Myocyte (in vitro differentiated cells): ENCODE measurements at regions not wholly inside any gene's neighbourhood (a gene's known extent, or its start where the extent isn't known, plus 50 kb on each side); places are given as distances from the start of the nearest gene placed in this dataset.
A peak's percentile ranks its signal among the peaks of the same experiment; 100 is the strongest.
"Not testable (repeated sequence)": the region's sequence is repeated elsewhere in the genome, so short reads cannot be mapped to it uniquely, and the experiment has no call there.

Experiments used
- DNase-seq: peaks from one replicate; pipeline ENCODE4 v3.0.0-alpha.2; 2012; ENCODE audit warnings: low read depth

GRCh38 chr6:127406722-127407121, 52.5 kb downstream of the KIAA0408 start:
- DNase-seq = not testable (repeated sequence)

- DNase-seq = no peak
These were observed 53.1 kb downstream of the KIAA0408 start for GRCh38 chr6:127406122-127406521.

GRCh38 chr6:127404594-127405178, 54.5 kb downstream of the KIAA0408 start:
- DNase-seq = no peak

DNA sequence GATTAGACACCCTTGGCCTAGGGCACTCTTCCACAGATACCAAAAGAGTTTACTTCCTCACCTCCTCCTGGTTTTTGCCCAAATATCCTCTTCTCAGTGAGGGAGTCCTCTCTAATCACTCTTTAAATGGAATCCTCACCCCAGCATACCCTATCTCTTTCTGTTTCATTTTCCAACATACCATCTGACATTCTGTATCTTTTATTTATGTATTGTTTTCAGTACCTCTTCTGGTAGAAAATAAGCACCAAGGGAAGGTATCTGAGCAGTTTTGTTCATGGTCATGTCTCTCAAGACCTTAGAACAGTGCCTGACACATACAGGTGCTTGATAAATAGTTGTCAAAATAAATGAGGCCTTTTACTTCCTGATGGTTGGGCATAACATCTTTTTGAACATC, 55.1 kb downstream of the KIAA0408 start:
- no peak for DNase-seq

DNA sequence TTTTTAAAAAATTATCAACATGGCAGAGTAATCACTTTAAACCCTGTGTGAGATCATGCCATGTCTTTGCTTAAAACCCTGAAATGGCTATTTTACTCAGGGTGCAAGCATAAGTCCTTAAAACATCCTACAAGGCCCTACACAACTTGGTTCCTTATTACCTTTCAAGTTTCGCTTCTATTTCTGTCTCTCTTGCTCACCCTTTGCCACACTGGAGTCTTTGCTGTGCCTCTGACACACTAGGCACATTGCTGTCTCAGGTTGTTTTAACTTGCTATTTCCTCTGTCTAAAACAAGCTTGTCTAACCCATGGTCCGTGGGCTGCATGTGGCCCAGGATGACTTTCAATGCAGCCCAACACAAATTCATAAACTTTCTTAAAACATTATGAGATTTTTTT, 55.6 kb downstream of the KIAA0408 start:
- no peak for DNase-seq

DNA sequence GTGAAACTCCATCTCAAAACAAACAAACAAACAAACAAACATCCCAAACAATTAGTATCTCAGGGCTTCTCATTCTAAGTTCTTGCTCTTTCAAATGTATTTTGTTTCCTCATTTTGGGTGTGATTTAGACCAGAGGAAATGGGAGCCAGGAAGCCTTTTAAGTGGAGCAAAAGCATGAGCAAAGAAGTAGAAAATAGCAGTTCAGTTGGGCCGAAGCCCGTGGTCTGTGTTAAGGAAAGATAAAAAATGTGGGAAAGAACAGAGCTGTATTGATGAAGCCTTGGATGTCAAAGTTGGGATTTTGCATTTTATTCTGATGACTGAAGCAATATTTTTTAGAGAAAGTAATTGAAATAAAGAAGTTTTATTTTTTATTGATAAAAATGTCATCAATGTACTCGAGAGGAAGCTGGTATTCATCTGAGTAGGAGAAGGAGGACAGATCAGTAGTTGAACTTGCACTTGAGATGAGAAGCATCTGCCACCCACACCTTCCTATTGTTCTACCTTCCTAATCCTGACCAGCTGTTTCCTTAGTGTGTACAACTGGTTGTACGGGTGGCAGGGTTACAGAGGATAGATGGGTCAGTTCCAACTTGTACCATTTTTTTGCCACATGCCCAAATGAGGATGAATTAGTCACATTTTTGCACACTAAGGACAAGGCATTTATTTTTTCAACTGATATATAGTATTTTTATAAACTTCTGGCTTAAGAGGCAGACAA, 56.1 kb downstream of the KIAA0408 start:
- no peak for DNase-seq

DNA sequence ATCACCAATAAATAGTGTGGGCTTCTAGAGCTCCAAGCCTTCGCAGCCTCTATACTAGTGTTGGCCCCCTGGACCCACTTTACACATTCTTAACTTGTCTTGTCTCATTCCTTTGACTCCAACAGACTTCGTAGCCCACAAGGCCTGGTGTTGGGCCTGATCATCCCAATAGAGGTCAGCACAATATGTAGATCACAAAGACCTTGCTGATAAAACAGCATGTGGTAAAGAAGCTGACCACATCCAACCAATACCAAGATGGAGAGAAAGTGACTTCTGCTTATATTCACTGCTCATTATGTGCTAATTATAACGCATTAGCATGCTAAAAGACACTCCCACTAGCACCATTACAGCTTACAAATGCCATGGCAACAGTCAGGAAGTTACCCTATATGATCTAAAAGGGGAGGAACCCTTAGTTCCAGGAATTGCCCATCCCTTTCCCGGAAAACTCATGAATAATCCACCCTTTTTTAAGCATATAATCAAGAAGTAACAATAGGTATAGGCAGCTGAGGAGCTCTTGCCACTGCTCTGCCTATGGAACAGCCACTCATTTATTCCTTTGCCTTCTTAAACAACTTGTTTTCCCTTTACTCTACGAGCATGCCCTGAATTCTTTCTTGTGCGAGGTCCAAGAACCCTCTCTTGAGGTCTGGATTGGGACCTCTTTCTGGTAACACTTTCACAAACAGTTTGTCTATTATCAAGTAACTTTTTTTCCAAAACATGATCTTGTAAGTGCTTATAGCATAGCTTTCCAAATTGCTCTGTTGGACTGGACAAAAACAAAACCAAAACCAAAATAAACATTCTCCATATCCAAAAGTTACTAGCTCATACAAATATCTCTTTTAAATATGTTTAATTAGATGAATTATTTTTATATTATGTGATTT, 54.6 kb upstream of the ECHDC1 start:
- DNase-seq = no peak

DNA sequence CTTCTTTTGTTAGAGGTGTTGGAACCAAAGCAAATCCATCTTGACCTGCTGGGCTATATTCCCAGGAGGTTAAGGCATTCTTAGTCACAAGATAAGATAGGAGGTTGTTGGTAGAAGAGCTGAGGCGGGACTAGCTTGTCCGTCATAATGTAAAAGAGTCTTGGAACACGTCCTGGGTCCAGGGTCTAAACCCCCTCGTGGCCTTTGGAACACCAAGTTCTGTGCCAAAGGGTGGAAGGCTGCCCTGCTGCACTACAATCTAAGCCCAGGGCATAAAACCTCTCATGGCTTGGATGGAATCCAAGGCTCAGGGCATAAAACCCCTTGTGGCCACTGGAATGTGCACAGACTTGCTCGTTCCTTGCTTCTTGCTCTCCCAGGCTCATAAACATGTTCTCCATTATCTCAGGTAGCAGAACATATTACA, 53.8 kb upstream of the ECHDC1 start:
- DNase-seq = peak; percentile 59
